GM21367 (cell line): ENCODE measurements at regions not wholly inside any gene's neighbourhood (a gene's known extent, or its start where the extent isn't known, plus 50 kb on each side); places are given as distances from the start of the nearest gene placed in this dataset.
"Not testable (repeated sequence)": the region's sequence is repeated elsewhere in the genome, so short reads cannot be mapped to it uniquely, and the experiment has no call there.

ENCODE experiments used
- ATAC-seq: cut with Tn5 transposase; IDR thresholded peaks from one replicate; pipeline ENCODE4 v1.9.1; 2021; ENCODE audit not compliant: unreplicated experiment

DNA sequence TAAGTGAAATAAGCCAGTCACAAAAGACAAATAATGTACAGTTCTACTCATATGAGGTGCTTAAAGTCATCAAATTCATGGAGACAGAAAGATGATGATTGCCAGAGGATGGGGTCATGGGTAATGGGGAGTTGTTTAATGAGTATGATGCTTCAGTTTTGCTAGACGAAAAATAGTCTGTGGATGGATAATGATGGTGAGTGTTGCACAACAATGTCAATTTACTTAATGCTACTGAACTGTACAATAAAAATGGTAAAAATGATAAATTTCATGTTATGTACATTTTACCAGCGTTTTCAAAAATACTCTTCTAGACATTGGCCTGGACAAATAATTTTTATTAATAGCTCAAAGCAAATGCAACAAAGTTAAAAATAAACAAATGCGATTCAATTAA is 118.5 kb upstream of the KYNU start:
- ATAC-seq = no peak

DNA sequence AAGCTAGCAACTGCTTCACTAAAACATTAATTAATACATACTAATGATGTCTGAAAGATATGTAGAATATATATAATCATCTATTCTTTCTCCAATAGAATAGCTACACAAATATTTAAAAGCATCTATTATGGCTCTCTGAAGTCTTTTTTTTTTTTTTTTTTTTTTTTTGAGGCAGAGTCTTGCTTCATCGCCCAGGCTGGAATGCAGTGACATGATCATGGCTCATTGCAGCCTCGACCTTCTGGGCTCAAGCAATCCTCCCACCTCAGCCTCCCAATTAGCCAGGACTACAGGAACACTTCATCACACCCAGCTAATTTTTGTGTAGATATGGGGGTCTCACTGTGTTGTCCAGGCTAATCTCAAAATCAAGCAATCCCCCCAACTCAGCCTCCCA is 120.4 kb upstream of the KYNU start:
- ATAC-seq = no peak

DNA sequence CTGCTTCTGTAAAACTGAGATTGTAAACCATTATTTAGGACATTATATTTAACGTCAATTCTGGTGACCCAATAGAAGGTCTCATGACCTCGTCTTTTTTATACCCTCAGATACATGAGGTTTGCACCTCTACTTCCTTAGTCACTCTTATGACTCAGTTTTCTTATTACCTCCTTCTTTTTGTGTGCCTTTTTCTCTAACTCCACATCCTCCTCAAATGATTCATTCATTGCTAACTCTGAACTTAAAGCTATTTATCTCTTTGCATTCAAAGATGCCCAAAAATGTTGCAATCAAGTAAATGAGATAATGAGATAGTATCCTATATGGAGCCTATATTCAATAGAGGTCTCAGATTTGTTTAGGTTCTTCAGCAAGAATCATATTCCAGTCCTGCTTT is 121.0 kb upstream of the KYNU start:
- no peak for ATAC-seq

DNA sequence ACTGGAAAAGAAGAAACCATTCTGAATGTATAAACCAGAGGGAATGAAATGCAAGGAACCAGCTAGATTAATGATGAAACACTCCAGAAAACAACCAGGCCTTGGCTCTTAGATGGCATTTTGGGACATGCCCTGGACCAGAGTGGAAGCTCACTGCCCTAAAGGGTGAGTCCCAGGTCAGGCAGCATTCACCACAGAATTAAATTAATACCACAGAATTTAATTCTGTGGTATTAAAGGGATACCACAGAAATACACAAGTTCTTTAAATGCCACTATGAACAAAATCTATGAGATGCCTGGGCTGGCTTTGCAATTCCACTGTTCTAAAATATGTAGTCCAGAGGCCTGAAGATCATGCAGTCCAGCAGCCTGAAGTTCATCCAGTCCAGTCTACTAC is 122.3 kb upstream of the KYNU start:
- ATAC-seq = no peak

DNA sequence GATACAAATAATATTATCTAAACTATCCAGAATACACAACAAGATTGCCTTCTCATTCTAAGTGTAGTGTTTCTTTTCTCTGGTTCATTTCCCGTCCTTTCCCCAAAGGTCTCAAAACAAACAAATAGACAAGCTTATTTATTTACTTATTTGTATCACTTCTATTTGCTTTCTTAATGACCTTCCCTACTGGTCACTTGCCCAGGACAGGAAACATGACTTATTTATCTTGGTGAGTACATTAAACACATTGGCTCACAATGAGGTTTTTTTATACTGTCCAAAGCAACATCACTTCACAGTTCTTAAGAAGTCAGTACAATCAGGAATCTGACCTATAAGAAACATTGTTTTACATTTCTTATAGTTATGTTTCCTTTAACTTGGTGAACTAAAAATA is 123.3 kb upstream of the KYNU start:
- no peak for ATAC-seq

DNA sequence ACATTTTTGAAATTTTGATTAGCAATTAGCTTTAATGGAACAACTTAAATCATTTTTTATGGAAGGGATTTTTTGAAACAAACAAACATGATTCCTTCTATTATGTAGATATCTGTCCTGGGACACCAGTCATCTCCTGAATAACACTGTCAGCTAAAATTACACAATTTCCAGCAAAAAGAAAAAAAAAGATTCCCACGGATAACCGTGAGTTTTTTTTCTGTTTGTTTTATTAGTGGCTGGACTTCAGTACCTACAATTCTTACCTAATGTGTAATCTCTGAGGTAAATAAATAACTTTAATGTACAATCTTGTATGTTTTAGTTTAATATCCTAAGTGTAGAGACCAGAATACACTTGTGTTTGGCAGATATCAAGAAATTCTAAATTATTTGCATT is 126.6 kb upstream of the KYNU start:
- ATAC-seq = no peak

DNA sequence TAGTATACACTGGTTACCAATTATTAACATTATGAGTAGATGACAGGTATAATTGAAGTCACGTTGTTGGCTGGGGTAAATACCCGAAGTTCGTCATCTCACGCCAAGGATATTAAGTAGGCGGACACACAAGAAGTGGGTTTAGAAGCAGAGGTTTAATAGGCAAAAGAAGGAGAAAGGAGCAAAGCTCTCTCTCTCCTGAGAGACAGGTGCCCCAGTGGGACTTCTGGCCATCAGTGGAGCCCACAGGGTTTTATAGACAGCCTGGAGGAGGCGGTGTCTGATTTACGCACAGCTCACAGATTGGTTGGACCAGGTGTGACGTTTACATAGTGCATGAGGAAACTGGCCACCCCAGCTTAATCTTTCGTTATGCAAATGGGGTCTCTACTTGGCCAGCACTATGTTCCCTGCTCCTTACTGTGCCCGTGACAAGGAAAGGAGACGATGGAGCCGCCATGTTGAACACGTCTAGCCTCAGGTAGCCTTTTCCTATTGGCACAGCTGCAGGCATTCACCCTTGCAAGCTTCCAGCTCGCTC is 128.8 kb upstream of the KYNU start:
- ATAC-seq = no peak

DNA sequence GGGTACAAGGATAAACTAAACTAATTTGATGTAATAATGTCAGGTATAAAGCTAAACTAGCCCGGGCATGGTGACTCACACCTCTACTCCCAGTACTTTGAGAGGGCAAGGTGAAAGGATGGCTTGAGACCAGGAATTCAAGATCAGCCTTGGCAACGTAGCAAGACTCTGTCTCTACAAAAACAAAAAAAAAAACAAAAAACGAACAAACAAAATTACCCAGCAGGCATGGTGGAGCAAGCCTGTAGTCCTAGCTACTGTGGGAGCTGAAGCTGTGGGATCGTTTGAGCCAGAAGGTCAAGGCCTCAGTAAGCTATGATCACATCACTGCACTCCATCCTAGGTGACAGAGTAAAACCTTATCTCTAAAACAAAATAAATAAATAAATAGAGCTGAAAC is 131.8 kb upstream of the KYNU start:
- ATAC-seq = no peak

DNA sequence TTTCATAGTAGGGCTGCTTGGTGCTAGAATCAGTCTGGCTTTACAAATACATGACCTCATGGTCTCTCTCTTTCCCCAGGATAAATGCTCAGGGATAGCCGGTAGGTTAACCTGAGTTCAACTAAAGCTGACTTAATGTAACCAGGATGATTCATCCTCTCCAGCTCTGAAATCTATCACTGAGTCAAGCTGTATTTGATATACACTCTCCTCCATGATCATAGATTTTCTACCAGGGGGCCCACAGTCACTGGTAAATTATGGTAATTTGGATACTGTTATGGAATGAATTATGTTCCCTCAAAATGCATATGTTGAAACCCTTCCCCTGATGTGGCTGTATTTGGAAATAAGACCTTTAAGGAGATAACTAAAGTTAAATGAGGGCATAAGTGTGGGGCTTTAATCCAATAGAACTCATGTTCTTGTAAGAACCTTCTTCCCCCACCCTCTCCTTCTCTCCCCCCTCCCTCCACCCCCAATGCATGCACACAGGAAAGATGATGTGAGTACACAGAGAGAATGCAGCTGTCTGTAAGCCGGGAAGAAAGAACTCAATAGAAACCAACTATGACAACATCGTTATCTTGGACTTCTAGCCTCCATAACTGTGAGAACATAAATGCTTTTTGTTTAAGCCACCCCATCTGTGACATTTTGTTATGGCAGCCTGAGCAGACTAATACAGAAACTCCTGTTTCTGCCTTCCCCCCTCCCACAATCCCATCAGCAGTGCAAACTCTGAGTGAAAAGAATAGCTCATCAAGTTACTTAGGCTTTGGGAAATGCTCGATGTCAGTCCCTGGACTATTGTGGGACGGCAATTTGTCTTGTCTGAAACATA is 134.9 kb upstream of the KYNU start:
- no peak for ATAC-seq

DNA sequence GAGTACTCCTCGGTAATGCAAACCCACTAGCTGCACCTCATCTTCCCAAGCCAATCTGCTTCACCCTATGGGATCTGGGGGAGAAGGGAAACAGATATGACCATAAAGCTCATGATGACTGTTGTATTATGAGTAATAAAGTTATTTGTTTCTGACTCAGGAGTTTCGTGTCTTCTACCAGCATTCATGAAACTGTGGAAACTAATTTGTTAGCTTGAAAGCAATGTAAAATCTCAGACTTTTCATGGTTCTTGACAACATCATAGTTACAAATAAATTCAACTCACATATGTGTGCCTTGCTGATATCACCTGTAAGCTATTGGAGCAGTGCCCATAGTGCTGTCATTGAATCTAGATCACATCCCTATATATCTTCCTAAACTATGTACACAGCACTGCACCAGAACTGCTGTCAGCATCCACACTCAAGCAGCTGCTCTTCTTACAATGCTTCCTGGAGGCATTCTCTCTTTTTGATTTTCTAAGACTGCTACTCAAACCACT is 135.6 kb upstream of the KYNU start:
- ATAC-seq = no peak

DNA sequence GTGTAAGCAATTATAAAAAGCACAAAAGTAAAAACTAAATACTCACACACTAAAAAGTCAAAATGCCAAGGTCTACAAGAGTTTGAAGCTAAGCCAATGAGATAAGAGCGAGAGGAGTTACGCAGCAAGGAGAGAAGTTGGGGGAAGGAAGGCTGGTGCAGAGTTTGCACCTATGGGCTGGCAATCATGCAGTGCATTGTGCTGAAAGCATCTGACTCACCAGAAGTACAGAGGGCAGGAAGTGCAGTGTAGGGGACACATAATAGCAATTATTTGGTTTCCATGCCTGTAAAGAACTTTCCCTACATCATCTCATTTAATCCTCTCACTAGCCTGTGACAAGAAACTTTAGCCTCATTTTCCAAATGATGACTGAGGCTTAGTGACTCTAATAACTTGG is 142.7 kb upstream of the KYNU start:
- ATAC-seq = no peak

DNA sequence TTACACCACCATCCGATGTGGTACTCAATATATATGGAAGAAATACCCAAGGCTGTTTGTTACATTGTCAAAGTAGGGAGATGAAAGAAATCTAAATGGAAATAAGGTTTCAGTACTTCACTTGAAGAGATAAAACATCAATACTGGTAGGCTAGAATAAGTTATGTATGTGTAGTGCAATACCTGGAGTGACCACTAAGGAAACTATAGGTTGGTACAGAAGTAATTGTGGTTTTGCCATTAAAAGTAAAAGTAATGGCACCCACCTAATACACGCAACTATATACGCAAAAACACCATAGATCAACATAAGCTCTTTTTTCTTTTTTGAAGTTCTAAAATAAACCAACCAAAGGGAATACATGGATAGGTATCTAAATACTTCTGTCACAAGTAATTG is 143.2 kb upstream of the KYNU start:
- ATAC-seq = peak; percentile 64

DNA sequence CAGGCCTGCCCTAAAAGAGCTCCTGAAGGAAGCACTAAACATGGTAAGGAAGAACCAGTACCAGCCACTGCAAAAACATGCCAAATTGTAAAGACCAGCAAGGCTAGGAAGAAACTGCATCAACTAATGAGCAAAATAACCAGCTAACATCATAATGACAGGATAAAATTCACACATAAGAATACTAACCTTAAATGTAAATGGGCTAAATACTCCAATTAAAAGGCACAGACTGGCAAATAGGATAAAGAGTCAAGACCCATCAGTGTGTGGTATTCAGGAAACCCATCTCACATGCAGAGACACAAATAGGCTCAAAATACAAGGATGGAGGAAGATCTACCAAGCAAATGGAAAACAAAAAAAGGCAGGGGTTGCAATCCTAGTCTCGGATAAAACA is 147.7 kb upstream of the KYNU start:
- ATAC-seq = not testable (repeated sequence)

DNA sequence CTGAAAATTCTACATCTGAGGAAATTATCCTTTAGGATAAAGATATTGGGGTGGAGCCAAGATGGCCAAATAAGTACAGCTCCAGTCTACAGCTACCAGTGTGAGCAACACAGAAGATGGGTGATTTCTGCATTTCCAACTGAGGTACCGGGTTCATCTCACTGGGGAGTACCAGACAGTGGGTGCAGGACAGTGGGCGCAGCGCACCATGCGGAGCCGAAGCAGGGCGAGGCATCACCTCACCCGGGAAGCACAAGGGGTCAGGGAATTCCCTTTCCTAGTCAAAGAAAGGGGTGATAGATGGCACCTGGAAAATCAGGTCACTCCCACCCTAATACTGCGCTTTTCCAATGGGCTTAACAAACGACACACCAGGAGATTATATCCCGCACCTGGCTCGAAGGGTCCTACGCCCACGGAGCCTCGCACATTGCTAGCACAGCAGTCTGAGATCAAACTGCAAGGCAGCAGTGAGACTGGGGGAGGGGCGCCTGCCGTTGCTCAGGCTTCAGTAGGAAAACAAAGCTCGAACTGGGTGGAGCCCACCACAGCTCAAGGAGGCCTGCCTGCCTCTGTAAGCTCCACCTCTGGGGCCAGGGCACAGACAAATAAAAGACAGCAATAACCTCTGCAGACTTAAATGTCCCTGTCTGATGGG is 149.5 kb upstream of the KYNU start:
- ATAC-seq = not testable (repeated sequence)

DNA sequence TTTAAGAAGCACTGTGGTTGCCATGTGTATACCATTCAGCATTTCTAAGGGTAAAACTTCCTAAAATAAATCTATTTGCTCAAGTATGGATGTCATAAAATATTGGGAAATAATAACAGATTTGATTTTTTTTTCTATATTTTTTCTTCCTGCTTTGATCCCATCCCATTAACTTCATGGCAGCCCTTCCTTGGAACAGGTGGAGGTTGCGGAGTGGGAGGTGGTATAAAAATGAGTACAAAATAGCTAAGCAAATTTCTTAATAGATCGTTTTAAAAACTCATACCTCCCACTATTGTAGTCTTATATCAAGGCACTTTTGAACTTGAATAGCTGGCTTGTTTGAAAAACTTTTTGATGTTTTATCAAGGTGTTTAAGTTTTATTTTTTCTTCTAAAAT is 152.1 kb upstream of the KYNU start:
- ATAC-seq = no peak

DNA sequence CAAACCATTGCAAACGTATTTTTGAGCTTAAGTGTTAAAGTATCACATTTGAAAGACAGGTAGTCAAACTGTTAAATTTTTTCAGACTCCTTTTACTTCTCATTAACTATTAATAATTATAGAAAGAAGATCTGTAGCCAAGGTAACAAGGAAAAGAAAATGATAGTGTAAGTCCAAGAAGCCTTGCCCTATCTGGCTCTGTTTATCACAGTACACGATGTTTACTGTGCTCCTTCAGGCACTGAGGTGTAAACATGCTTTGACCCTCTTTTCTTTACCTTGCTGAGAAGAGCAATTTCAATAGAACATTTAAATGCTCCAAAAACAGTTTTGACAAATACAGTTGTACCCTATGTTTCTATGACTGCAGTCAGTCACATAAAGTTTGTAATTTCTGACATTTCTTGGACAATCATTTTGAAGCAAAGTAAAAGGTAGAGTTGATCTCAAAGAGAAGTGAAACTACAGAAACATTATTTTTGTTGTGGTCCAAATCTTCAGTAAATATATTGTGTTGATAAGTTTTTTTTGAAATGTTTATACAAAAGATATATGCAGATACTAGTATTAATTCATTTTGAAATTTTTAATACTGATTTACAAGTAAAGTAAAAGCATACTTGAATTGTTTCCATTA is 152.6 kb upstream of the KYNU start:
- ATAC-seq = peak; percentile 50

DNA sequence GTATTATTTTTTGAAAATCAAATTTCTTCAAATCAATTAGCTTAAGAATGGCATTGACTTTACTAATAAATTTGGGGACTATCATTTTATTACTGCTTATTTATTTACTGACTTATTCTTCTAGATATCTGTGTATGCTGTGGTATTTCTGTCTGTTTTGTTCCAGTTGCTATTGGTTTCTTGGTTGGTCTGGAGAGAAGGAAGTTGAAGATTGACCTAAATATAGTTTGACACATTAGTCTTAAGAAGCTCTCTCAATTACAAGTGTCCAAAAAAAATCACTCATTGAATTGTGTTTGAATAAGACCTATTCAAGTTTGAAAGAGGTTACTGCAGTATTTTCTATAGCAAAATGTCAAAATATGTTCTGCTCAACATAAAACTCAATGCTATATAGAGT is 153.3 kb upstream of the KYNU start:
- no peak for ATAC-seq

DNA sequence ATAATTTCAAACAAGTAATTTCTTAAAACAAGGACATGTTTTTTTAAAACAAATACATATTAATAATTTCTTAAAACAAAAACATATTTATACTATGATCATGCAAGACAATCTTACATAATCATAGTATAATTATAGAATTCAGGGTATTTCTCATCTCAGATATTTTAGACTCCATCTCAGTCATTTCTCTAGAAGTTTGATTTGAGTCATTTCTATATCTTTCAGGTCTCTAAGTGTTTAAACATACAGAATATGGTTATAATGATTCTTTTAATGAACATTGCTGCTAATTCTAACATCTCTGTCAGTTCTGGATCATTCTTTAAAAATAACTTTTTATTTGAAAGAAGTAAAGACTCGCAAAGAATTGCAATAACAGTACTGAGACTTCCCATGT is 154.2 kb upstream of the KYNU start:
- no peak for ATAC-seq

DNA sequence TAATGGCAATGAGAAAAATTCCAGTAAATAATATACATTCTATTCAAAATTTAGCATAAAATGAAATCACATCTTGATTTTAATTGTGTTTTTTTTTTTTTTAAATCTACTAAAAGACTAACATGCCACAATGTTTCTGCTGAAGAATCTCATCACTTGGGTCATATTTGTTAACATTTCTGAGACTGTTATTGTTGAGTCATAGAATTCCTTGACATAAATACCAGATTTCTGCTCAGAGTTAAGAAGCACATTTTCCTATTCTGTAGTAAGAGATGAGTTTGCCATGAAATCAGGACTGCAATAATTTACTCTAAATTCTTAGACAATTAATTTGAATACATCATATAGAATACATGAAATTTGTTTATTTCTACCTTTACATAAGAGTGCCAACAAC is 154.9 kb upstream of the KYNU start:
- no peak for ATAC-seq

DNA sequence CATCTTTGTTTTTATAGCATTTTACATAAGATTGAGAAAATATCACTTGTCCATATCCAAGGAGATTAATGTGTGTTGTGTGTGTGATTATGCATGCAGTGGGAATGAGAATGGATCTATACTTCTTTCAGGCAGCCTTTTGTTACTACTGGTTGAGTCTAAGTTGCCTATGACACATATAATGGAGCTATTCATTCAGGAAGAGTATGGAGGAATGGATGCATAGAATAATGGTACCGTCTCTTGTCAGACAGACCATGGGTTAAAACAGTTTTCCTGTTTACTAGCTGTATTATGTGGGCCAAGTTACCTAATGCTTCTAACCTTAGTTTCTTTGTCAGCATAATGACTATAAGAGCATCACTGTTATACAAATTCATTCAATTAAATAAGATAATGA is 155.4 kb upstream of the KYNU start:
- ATAC-seq = no peak

DNA sequence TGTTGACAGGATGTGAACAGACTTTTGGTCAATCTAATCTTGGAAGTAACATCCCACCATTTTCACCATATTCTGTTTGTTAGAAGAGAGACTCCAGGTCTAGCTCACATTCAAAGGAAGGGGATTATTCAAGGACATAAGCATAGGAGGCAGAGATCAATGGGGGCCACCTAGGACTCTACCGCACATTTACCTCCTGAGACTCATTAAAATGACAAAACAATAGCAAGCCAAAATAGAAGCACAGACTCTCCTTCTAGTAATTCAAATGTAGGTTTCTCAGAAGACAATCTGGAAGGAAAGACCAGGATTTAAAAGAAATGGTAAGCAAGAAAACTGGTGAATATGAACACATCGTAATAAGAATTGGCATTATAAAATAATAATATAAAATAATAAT is 156.4 kb upstream of the KYNU start:
- no peak for ATAC-seq
